Common myeloid progenitor, CD34-positive (primary cell): ENCODE measurements at regions not wholly inside any gene's neighbourhood (a gene's known extent, or its start where the extent isn't known, plus 50 kb on each side); places are given as distances from the start of the nearest gene placed in this dataset.

Source experiments
- CTCF ChIA-PET: fragments of 350-600 bp; sonication (Branson Sonifier 250); formaldehyde crosslinking; loops from one replicate; lab custom pipeline; 2021; ENCODE audit warnings: antibody characterized with exemption; lab: Charles Lee
- POLR2A ChIA-PET: fragments of 350-600 bp; sonication (Branson Sonifier 250); formaldehyde crosslinking; loops from one replicate; lab custom pipeline; 2021; ENCODE audit warnings: antibody characterized with exemption; lab: Charles Lee
- DNase-seq, 3 donors: peaks; one replicate each; pipeline versions ENCODE4 v3.0.0 to v3.0.0-alpha.2; 2013
- H3K27ac ChIP-seq, 2 experiments: 1 replicate in 1 of 2; 2 replicates in 1 of 2; pipeline ENCODE4 v1.7.0; 2013; ENCODE audit warnings: inconsistent platforms in 2 of 2, low read length in 2 of 2, mild to moderate bottlenecking in 2 of 2, low read depth in 1 of 2, moderate library complexity in 1 of 2; ENCODE audit not compliant: severe bottlenecking in 2 of 2, insufficient read depth in 1 of 2, poor library complexity in 1 of 2
- H3K27me3 ChIP-seq, 5 experiments: replicated peaks in 2 of 5; 1 replicate in 3 of 5; 2 replicates in 2 of 5; pipeline versions ENCODE4 v1.6.1 to v1.7.0; 2013; ENCODE audit warnings: low read length in 4 of 5, mild to moderate bottlenecking in 2 of 5, moderate library complexity in 2 of 5, inconsistent platforms in 1 of 5; ENCODE audit not compliant: insufficient read depth in 5 of 5, control insufficient read depth in 4 of 5
- H3K36me3 ChIP-seq, 4 experiments: 1 replicate in 2 of 4; 2 replicates in 2 of 4; pipeline versions ENCODE4 v1.6.1 to v1.7.0; 2013; ENCODE audit warnings: low read length in 3 of 4, control low read depth in 1 of 4, mild to moderate bottlenecking in 1 of 4; ENCODE audit not compliant: control insufficient read depth in 4 of 4, insufficient read depth in 4 of 4
- H3K4me1 ChIP-seq, 4 experiments: 1 replicate in 3 of 4; 2 replicates in 1 of 4; pipeline versions ENCODE4 v1.6.1 to v1.7.1; 2013; ENCODE audit warnings: low read length in 3 of 4, mild to moderate bottlenecking in 3 of 4, control low read depth in 1 of 4, inconsistent platforms in 1 of 4, moderate library complexity in 1 of 4; ENCODE audit not compliant: control insufficient read depth in 4 of 4, insufficient read depth in 4 of 4; ENCODE audit errors: control extremely low read depth in 1 of 4
- H3K4me3 ChIP-seq, 7 experiments: 1 replicate in 4 of 7; 2 replicates in 3 of 7; pipeline versions ENCODE4 v1.5.1 to v1.7.0; 2013; ENCODE audit warnings: mild to moderate bottlenecking in 7 of 7, low read length in 6 of 7, moderate library complexity in 6 of 7, inconsistent platforms in 2 of 7, low read depth in 2 of 7, control low read depth in 1 of 7; ENCODE audit not compliant: insufficient read depth in 4 of 7, control insufficient read depth in 1 of 7; ENCODE audit errors: extremely low read depth in 1 of 7
- H3K9me3 ChIP-seq, 5 experiments: 1 replicate in 4 of 5; 2 replicates in 1 of 5; pipeline versions ENCODE4 v1.6.1 to v1.7.1; 2013; ENCODE audit warnings: low read length in 4 of 5, mild to moderate bottlenecking in 2 of 5, inconsistent platforms in 1 of 5, low read depth in 1 of 5, moderate library complexity in 1 of 5; ENCODE audit not compliant: control insufficient read depth in 4 of 5, insufficient read depth in 2 of 5; ENCODE audit errors: control extremely low read depth in 1 of 5
- WGBS: methylation state at CpG from one replicate; pipeline ENCODE4 v1.1.5; 2013; ENCODE audit not compliant: insufficient coverage; 5-methylcytosine and 5-hydroxymethylcytosine counted together

DNA sequence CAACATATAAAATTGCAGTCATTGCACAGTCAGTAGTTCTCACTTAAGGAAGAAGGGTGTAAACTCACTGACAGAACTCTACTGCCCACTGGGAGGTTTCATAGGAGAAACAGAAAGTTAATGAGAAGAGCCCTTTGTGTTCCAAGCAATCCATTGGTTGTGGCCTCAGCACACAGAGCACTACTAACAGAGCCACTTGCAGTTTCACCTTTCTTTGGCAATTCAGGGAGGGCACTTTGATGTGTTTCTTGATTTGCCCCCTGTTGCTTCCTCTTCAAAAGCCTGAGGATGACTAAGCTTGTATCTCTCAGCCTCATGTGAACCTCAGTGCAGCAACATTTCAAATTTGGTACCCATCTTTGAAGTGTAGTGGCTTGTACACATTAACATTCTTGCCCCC is 409.4 kb downstream of the DMRTA1 start:
- Histone ChIP-seq H3K27me3 (no peaks in the 10 kb centered on the region), H3K4me1 (no peaks in the 10 kb centered on the region), H3K9me3 (no peaks in the 10 kb centered on the region), H3K4me3 (no peak overlapping the region), H3K36me3 (no peaks in the 10 kb centered on the region), H3K27ac (no peak overlapping the region)
- ChIA-PET CTCF (no interaction called here), POLR2A (no interaction called here)
- no peak for DNase-seq

DNA sequence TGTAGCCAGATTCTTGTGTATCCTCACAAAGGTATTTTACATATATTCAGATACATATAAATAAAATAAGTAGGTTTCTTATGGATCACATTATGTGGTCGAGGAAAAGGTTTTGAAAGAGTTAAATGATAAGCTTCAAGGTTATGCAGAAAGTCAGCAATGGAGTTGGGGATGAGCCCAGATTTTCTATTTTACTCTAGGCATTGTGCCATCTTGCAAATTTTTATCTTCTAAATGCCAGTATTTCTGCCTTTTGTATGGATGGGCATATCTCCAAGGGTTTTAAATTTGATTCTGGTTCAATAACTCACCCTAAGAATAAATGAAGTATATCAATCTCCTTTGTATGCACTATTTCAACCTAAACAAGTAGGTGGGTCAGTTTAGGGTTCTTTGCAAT is 410.7 kb downstream of the DMRTA1 start:
- no CpG with 5 or more reads among the region's 1 CpG for WGBS
- no peak overlapping the region for H3K4me3 ChIP-seq
- H3K4me1 ChIP-seq, result no peaks in the 10 kb centered on the region
- no peaks in the 10 kb centered on the region for H3K27me3 ChIP-seq
- no peak overlapping the region for H3K27ac ChIP-seq
- no peaks in the 10 kb centered on the region for H3K36me3 ChIP-seq
- no peak for DNase-seq
- no peaks in the 10 kb centered on the region for H3K9me3 ChIP-seq
- ChIA-PET POLR2A (no interaction called here), CTCF (no interaction called here)

DNA sequence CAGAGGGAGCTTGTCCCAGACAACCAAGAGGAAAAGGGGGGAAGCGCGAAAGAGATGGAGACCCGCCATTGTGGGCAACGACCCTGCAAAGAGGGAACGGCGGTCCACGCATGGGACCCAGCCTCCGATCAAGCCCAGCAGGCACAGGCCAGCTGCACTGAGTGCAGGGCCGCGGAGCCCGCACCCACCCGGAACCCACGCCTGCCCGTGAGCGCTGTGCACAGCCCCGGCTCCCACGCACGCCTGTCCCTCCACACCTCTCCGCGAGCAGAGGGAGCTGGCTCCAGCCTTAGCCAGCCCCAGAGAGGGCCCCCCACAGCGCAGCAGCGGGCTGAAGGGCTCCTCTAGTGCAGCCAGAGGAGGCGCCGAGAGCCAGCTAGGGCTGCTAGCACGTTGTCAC is 416.5 kb downstream of the DMRTA1 start:
- 93% methylated on average over 25 of the region's 25 CpGs for WGBS
- H3K9me3 ChIP-seq, result no peaks in the 10 kb centered on the region
- CTCF ChIA-PET, result no interaction called here

DNA sequence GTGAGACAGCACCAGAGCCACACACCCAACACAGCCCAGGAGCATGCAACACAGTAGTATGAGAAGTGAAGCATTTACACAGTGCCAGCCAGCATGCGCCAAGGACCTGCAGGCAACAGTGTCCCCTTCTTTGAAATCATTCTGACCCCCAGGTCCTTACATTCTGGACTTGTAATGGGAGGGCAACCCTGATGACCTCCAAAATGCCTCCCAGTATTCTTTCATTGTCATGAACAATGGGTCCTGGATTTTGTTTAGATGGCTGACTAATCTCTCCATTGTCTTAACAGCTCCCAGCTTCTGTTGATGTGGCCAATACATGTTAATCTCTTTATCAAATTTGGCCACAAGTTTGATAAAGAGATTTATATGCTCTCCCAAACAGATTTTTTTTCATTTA is 417.1 kb downstream of the DMRTA1 start:
- H3K4me3 ChIP-seq, result no peak overlapping the region
- ChIA-PET POLR2A (no interaction called here), CTCF (no interaction called here)
- no peaks in the 10 kb centered on the region for H3K36me3 ChIP-seq
- 100% methylated on average over 1 of the region's 1 CpG for WGBS
- no peak for DNase-seq
- H3K27me3 ChIP-seq, result no peaks in the 10 kb centered on the region
- no peak overlapping the region for H3K27ac ChIP-seq
- H3K9me3 ChIP-seq, result no peaks in the 10 kb centered on the region
- no peaks in the 10 kb centered on the region for H3K4me1 ChIP-seq

More for the DNA sequence above, 416.5 kb downstream of the DMRTA1 start:
- no peak for DNase-seq
- POLR2A ChIA-PET, result no interaction called here
- Histone ChIP-seq H3K36me3 (no peaks in the 10 kb centered on the region), H3K27ac (no peak overlapping the region), H3K4me1 (no peaks in the 10 kb centered on the region), H3K27me3 (no peaks in the 10 kb centered on the region), H3K4me3 (no peak overlapping the region)

DNA sequence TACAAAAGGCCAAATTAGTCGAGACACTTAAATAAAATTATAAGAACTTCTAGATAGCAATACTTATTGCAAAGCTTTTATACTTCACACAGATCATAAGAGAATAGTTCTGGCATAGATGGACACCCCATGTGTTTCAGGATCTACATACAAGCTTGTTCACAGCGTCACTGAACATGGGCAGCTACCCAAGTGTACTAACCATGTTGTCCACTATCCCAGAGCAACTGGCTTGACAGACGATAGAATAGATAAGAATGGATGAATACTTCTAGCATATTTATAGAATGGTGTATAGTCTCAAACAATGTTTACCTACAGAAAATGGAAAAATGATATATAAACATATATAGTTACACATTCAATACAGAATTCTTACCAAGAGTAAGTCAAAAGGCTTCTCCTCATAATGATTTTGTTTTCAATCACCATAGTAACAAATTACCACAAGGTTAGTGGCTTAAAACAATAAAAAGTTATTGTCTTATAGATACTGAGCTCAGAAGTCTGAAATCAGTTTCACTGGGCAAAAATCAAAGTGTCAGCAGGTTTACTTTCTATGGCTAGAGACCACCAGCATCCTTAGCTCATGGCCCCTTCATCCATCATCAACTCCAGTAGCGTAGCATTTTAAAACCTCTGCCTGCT is 446.7 kb downstream of the DMRTA1 start:
- 100% methylated on average over 1 of the region's 4 CpGs for WGBS
- Histone ChIP-seq H3K4me1 (no peaks in the 10 kb centered on the region), H3K27ac (no peak overlapping the region), H3K9me3 (no peaks in the 10 kb centered on the region), H3K27me3 (no peaks in the 10 kb centered on the region), H3K4me3 (no peak overlapping the region), H3K36me3 (no peaks in the 10 kb centered on the region)
- CTCF ChIA-PET, result no interaction called here
- POLR2A ChIA-PET, result no interaction called here
- no peak for DNase-seq

DNA sequence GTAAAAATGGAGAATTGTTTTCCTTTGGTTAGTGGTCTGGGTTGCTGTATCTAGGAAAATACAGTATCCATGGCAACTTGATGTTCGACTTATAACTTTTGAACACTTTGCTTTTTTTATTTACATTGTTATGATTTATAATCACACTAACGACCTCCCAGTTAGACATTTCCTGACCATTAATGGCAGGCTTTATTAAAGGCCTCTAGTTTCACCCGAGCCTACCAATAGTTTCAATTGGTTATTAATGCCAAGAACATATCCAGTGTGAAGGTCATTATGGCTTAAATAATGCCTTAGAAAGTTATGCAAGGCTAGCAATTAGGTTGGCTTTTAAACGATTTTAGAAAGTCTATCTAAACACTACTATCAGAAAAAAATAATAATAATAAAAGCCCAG is 452.0 kb downstream of the DMRTA1 start:
- no peaks in the 10 kb centered on the region for H3K4me1 ChIP-seq
- ChIA-PET CTCF (no interaction called here), POLR2A (no interaction called here)
- H3K27me3 ChIP-seq, result no peaks in the 10 kb centered on the region
- no peaks in the 10 kb centered on the region for H3K9me3 ChIP-seq
- H3K36me3 ChIP-seq, result no peaks in the 10 kb centered on the region
- DNase-seq, result no peak
- no peak overlapping the region for H3K4me3 ChIP-seq
- WGBS, result no CpG with 5 or more reads among the region's 4 CpGs
- no peak overlapping the region for H3K27ac ChIP-seq

DNA sequence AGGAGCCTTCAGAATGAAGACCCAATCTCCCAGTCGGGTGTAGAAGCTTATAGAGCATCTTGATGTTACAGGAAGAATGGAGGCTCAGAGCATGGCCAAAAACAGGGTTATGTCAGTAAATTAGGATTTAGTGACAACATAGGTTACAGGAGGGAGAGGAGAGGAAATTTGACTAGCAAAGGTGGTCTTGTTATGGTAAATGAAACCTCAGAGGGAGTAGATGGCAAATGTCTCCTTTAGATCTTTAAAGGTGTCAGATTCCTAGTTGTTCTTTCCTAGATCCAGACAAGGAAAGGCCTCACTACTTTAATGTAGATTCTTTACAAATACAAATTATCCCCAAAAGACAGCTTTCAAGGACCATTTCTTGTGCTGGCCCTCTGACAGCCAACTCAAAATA is 465.0 kb downstream of the DMRTA1 start:
- POLR2A ChIA-PET, result no interaction called here
- H3K9me3 ChIP-seq, result no peaks in the 10 kb centered on the region
- CTCF ChIA-PET, result no interaction called here
- WGBS, result 83% methylated on average over 1 of the region's 1 CpG
- no peaks in the 10 kb centered on the region for H3K4me1 ChIP-seq
- H3K27me3 ChIP-seq, result no peaks in the 10 kb centered on the region
- no peak overlapping the region for H3K4me3 ChIP-seq
- H3K27ac ChIP-seq, result no peak overlapping the region
- H3K36me3 ChIP-seq, result no peaks in the 10 kb centered on the region
- no peak for DNase-seq
